Stimulated activated CD4-positive, alpha-beta T cell treated with anti-CD3 and anti-CD28 coated beads, Interleukin-15, amount 100 ng/mL, for 1 hour (primary cell): ENCODE measurements at regions not wholly inside any gene's neighbourhood (a gene's known extent, or its start where the extent isn't known, plus 50 kb on each side); places are given as distances from the start of the nearest gene placed in this dataset.

Experiments
- DNase-seq, 2 donors: peaks; one replicate each; pipeline ENCODE4 v3.0.0-alpha.2; 2020; ENCODE audit warnings: low read depth in 1 of 2, low spot score in 1 of 2

DNA sequence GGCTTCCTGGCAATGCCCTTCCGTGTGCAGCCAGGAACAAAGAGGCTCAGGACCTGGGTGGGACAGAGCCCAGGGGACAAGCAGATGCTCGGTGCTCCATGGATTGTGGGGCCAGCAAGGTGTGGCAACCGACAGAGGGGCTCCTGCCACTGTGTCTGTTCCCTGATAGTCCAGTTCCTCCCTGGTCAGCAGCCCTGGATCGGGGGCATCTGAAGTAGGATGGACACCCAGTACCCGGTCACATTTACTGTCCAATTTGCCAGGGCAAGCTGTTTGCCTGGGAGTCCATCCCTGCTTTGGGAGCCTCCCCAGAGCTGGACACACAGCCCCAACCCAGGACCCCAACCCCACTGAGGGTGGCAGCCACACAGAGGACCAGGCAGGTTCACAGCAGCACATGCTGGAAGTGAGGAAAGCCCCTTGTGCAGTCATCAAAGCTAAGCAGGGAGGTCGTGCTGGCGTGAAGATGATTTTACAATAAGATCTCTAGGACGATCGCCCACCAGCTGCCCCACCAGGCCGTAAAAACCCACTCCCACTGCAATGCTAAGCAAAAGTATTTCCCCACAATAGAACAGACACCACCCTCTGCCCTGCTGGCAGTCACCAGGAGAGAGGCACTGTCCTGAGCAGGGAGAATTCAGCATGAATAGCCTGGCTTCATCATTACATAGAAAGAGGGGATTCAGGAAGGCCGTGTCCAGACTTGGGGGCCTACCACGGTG lies 141.7 kb downstream of the NDUFA10 start:
- DNase-seq: no peak

GRCh38 chr2:239882781-239883180 lies 142.4 kb downstream of the NDUFA10 start:
- no peak for DNase-seq

GRCh38 chr2:239882331-239882732 lies 142.8 kb downstream of the NDUFA10 start:
- DNase-seq: peak; percentile 29 to 37

DNA sequence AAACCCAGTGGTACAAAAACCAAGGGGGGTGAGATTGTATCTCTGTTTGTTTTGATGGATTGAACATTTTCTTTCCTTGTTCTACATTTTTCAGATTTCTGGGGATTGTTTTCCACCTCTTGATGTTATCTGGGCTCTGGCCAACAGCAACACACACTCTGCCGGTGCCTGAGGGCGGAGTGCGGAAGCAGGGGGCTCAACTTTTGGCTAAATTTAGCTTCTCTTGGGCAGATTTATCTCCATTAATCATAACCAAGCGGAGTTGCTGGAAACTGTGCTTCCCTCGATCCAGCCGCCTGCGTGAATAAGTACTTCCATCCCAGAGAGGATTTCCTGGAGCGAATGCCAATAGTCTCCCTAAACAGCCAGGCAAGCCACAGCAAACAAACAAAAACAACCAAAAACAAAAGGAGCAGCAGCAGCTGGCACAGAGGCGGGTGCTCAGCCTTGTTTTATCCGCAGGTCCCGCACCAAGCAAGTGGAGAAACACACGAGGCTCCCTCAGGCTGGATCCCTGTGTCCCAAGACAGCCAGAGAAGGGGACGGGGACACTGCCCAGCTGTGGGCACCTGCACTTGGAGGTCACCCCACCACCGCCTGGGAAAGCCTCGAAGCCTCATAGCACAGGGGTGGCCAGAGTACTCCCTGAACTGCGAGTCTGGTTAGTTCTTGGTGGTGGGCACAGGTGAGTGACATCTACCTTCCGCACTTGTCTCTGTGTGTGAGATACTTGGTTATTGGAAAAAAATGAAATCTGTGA lies 143.4 kb downstream of the NDUFA10 start:
- DNase-seq: no peak

- no peak for DNase-seq
Measured at GRCh38 chr2:239881031-239881471, 144.1 kb downstream of the NDUFA10 start.

DNA sequence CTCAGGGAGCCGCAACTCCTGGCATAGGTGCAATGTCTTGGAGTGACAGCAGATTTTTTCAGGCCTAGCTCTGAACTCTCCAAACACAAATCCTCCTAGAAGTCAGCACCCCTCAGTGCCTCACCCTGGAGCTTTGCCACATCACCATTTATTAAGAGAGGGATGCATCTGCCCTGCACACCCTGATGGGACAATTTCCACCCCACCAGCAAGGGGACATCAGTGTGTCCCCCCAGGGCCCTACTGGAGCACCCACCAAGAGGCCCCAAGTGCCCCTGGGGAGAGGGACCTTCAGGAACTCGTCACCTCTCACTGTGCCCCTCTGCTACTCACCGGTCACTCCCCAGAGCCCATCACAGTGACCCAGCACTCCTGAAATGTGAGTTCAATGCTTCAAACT lies 144.7 kb downstream of the NDUFA10 start:
- no peak for DNase-seq

DNA sequence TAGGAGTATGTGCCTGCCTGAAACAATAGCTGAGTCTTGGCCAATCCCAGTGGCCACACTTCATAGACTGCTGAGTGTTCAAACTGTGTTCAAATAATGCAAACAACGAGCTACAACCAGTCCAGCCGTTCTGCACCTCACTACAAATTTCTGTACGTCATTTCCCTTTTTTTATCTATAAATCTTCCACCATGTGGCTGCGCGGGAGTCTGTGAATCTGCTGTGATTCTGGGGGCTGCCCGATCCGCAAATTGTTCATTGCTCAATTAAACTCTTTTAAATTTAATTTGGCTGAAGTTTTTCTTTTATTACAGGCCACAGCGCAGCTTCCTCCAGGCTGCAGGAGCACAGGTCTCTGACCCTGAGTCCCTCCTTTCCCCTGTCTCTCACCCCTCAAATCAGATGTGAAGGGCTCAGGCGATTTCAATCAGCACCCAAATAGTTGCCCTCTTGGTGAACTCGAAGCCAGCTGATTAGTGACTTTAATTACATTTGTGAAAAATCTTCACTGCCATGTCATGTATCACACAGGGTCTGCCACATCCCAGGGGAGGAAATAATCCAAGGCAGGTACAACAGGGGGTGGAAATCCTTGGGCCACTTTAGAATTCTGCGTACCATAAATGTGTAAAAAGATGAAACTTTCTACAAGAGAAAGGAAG lies 145.6 kb downstream of the NDUFA10 start:
- DNase-seq: no peak

- no peak for DNase-seq
Measured at GRCh38 chr2:239878686-239879085, 146.5 kb downstream of the NDUFA10 start.

GRCh38 chr2:239876948-239877289 lies 148.2 kb downstream of the NDUFA10 start:
- DNase-seq: no peak

- DNase-seq: no peak
Measured at GRCh38 chr2:239876271-239876947, 148.7 kb downstream of the NDUFA10 start.

GRCh38 chr2:239874636-239875356 lies 150.3 kb downstream of the NDUFA10 start:
- no peak for DNase-seq

- DNase-seq: no peak
Measured at GRCh38 chr2:239873656-239874635, 151.2 kb downstream of the NDUFA10 start.

DNA sequence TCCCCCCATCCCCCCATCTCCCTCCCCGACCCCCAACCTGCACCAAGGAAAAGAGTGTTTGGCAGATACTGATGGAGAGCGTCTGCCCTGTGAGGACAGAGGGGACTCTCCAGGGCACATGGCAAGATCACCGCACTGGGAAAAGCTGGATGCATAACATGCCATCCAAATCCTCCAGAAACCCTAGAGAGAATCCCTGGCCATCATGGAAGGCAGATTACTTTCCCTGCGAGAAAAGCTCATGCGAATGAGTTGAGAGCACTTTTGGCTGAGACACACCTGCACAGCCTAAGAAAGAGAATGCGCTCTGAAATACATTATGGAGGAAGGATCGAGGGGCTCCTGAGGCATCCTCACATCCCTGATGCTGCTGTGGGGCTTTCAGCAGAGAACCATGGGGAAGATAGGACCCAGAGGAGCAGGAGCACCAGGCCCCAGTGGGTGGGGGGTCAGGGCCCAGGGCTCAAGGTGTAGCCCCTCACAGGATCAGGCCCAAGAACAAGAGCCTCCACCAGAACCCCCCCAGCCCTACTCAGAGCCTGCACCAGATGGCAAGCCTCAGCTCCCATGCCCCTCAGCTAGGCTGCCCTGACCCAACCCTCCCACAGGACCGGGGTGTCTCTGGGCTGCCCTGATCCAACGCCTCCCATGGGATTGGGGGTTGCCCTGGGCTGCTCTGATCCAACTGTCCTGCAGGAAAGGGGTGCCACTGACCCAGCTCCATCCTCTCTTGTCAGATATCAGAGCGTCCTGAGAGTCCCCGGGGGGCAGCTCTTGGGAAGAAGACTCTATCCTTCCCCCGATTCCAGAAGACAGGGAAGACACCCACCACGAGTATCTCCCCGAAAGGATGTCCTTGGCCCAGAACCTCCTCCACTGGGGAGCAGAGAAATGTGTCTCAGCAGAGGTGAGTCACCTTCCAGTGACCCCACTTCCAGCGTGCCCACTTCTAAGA lies 153.4 kb downstream of the NDUFA10 start:
- DNase-seq: no peak

- DNase-seq: no peak
Measured at GRCh38 chr2:239870863-239871262, 154.3 kb downstream of the NDUFA10 start.

DNA sequence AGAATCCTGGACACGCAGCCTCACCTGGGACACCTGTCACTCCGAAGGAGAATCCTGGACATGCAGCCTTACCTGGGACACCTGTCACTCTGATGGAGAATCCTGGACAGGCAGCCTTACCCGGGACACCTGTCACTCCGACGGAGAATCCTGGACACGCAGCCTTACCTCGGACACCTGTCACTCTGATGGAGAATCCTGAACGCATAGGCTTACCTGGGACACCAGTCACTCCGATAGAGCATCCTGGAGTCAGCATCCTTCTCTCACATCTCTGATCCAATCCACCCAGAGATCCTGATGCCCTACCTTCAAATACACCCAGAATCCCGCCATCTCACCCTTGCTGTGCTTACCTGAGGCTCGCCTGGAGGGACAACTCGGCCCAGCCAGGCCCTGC lies 154.9 kb downstream of the NDUFA10 start:
- no peak for DNase-seq

DNA sequence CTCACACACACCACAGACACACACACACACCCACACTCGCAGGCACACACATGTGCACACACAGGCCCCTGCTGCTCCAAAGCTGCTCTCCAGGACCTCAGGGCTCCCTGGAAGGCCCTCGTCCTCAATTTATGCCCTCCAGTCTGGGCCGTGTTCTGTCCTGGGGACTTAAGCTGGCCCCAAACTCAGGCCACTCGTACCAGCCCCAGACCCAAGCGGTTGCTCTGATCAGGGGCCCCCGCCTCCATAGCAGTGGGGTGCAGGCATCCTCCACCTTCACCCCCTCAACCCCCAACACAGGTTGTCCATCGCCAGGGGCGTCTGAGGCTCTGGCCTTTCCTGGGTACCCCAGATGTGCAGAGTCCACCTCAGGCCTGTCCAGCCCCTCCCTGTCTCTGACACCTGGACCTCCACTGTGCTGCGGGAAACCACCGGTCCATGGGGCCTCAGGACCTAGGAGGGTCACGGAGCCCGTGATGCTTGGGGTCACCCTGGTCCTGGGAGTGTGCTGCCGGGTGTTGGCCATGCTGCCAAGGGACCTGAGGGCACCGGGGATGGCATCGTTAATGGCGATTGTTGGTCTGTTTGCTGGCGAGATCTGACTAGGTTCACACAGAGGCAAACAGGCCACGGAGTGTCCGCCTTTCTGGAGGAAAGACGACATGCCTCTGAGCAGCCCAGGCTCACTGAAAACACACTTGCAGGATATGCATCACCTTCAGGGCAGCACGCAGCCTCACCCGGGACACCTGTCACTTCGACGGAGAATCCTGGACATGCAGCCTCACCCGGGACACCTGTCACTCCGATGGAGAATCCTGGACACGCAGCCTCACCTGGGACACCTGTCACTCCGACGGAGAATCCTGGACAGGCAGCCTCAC lies 155.6 kb downstream of the NDUFA10 start:
- DNase-seq: no peak

GRCh38 chr2:239868556-239869181 lies 156.5 kb downstream of the NDUFA10 start:
- DNase-seq: no peak
